Bone marrow (tissue), 2 donors: ENCODE measurements at regions not wholly inside any gene's neighbourhood (a gene's known extent, or its start where the extent isn't known, plus 50 kb on each side); places are given as distances from the start of the nearest gene placed in this dataset.
"Not testable (repeated sequence)": the region's sequence is repeated elsewhere in the genome, so short reads cannot be mapped to it uniquely, and the experiment has no call there.

Experiments used
- DNase-seq, 2 donors: peaks; one replicate each; lab custom pipeline; 2025; lab: John Stamatoyannopoulos, UW

DNA sequence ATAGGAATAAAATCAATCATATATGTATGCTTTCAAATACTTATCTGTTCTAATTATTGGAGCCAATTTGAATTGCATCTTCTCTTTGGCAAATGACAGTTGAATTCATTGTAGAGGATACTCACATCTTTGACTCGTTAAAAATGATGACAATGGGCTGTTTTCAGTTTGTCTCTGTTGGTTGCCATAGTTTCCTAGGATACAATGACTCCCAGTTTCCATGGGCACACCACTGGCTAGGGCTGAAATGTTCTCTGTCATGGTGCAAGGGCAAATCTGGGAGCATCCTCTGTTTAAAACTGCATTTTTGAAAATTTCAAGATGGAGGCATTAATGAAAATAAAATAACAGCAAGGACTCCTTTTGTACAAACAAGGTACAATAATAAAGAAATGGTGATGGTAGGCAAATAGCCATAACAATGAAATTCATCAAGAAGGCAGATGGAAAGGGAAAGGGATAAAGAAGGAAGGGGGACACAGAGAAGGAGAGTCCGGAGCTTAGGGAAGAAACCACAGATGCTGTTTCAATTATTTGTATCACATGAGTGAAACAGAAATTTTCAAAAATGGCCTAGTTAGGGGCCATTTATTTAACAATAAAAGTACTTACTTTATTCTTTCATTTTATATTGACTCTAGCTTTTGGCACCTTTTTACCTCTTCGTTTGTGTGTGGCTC lies 378.8 kb upstream of the SEMA6A start:
- no peak for DNase-seq

GRCh38 chr5:116951219-116951618 lies 376.6 kb upstream of the SEMA6A start:
- DNase-seq = no peak

DNA sequence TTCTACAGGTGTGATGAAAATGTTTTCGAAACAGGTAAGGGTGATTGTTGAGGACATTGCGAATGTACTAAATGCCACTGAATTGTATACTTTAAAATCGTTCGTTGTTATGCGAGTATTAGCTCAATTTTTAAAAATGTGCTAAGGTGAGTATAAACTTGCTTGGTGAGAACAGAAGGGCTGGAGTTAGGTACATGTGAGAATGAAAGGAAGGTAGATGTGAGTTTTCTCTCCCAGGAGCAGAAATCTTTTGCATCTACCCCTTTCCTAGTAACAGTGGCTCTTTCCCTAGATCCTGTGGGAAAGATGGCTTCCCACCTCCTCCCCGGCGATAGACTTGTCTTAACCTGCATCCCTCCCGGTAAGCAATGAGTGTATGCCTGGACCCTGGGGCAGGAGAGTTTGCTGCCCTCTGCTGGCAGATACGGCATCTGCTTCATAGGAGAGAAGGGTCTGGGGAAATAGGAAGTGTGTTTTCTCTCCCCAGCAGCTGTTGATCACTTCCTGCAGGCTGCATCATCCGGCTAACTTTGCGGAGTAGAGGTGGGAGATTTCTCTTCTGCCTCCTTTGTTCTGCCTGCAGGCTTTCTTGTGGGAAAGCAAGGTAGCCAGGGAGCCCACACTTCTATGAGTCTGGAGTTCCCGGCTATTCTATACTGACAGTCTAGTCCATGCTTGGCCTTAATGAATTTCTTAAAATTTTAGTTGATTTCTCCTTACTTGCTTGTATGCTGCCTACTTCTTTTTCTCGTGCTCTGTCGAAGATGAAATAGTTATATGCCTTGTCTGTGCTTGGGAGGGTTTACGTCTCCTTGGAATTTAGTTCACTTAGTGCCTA lies 373.3 kb upstream of the SEMA6A start:
- peak in 1 of 2 donors; percentile 32 for DNase-seq

DNA sequence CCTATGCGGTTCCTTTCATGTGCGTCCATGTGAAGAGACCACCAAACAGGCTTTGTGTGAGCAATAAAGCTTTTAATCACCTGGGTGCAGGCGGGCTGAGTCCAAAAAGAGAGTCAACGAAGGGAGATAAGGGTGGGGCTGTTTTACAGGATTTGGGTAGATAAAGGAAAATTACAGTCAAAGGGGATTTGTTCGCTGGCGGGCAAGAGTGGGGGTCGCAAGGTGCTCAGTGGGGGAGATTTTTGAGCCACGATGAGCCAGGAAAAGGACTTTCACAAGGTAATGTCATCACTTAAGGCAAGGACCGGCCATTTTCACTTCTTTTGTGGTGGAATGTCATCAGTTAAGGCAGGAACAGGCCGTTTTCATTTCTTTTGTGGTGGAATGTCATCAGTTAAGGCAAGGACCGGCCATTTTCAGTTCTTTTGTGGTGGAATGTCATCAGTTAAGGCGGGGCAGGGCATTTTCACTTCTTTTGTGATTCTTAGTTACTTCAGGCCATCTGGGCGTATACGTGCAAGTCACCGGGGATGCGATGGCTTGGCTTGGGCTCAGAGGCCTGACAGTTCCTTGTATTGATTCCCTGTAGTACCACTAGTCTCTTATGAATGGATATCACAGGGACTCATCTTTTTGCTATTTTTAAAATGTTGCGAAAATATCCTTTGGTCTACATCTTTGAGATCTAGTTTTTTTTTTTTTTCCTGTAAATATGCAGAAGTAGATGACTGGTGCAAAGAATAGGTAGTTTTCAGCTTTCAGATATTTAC lies 371.2 kb upstream of the SEMA6A start:
- DNase-seq = not testable (repeated sequence)

GRCh38 chr5:116944183-116944582 lies 369.6 kb upstream of the SEMA6A start:
- DNase-seq = no peak

- no peak for DNase-seq
Measured at GRCh38 chr5:116942622-116943021, 368.0 kb upstream of the SEMA6A start.

- DNase-seq = no peak
Measured at GRCh38 chr5:116939641-116940040, 365.0 kb upstream of the SEMA6A start.

DNA sequence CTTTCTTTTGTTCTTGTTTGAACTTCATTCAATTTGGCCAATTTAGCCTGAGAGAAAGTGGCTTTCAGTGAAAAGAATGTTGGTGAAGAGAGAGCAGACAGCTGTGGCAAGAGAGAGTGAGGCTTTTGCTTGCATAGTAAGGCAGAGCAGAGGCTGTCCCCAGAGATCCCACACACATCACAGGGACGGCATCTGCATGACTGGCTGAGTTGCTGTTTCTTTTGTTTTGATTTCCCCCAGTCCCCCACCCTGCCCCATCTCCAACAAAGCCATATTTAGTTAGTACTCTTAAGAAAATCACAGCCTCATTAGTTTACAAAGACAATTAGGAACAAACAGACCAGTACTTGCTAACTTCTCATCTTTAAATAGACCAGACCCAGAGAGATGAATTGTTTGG lies 363.9 kb upstream of the SEMA6A start:
- no peak for DNase-seq

DNA sequence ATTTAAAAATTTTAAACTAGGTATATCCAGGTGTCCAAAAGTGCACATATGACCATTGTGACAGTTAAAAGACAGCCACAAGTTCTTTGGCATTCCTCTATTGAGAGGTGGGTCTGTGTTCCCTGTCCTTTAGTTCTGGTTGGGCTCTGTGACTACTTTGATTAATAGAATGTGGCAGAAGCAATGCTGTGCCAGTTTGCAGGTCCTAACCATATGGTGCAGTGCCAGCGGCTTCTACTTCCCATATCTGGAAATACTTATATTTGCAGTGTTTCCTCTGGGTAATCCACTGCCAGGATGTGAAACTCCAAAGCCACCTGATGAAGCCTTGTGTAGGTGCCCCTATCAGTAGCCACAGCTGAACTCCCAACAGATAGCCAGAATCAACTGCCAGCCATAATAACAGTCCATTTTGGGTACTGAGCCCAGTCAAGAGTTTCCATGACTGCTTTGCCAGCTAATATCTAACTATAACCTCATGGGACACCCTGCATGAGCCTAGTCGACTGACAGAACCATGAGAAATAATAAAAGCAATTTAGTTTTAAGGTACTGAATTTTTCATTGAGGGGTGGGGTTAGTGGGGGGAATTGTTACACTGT lies 361.0 kb upstream of the SEMA6A start:
- DNase-seq = no peak

DNA sequence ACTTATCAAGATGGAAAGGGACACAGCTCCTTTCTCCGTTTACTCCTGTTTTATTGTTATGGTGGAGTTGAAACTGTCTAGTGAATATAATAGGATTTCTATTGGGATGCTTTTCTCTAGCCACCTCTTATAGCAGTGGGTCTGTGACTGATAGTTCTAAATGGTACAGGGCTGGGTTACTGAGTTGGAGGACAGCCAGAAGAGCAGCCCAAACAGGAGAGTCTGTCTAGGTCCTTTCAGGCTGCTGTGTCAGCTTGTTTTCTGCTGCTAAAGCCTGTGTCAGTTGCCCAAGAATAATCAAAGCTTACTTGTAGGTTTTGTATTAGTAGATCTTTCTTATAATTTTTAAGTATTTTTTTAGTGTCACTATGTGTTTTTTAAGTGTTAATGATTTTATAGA lies 356.0 kb upstream of the SEMA6A start:
- DNase-seq = no peak

GRCh38 chr5:116923344-116923743 lies 348.7 kb upstream of the SEMA6A start:
- no peak for DNase-seq

GRCh38 chr5:116922532-116922931 lies 347.9 kb upstream of the SEMA6A start:
- DNase-seq = no peak

GRCh38 chr5:116914869-116915504 lies 340.4 kb upstream of the SEMA6A start:
- DNase-seq = no peak

DNA sequence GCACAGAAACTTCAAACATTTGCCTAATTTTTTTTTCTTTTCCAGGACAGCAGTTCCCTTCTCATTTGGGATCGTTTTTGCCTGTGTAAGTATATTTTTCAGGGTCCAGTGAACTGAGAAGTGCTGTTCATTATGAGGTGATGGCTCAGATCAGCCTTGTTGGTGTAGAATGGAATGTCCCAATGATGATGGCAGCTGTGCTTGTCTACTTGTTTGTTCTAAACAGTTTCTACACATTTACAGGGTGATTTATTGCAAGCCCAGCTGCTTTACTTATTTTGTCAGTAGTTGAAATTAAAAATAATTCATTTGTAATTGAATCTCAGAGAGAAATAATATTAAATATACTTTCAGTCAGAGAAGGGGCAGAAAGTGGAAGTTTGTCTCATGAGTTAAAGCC lies 337.6 kb upstream of the SEMA6A start:
- DNase-seq = no peak

GRCh38 chr5:116911074-116911473 lies 336.5 kb upstream of the SEMA6A start:
- no peak for DNase-seq

GRCh38 chr5:116908537-116908936 lies 333.9 kb upstream of the SEMA6A start:
- DNase-seq = no peak

DNA sequence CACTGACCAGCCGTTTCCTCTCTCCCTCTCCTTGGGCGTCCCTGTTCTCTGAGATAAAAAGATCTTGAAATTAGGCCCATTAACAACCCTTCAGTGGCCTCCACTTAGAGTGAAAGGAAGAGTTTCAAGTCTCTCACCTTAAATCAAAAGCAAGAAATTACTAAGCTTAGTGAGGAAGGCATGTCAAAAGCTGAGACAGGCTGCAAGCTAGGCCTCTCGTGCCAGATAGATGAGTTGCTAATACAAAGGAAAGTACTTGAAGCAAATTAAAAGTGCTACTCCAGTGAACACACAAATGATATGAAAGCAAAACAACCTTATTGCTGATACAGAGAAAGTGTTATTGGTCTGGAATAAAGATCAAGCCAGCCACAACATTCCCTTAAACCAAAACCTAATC lies 331.3 kb upstream of the SEMA6A start:
- DNase-seq = no peak

GRCh38 chr5:116900793-116901192 lies 326.2 kb upstream of the SEMA6A start:
- DNase-seq = no peak

DNA sequence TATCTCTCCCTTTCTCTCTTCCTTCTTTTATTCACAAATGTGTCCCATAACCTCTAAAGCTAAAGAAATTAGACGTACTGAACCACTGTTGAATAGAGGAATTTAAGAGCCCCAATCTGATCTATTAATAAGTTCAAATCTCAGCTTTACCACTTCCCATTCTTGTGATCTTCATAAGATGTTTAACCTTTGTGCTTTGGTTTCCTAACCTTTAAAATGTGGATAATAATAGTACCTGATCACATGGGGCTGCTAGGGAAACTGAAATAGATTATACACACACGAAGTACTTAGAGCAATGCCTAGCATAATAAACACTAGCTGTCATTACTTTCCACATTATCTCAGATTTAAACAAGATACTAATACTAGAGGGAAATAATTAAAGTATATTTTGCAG lies 324.3 kb upstream of the SEMA6A start:
- no peak for DNase-seq

DNA sequence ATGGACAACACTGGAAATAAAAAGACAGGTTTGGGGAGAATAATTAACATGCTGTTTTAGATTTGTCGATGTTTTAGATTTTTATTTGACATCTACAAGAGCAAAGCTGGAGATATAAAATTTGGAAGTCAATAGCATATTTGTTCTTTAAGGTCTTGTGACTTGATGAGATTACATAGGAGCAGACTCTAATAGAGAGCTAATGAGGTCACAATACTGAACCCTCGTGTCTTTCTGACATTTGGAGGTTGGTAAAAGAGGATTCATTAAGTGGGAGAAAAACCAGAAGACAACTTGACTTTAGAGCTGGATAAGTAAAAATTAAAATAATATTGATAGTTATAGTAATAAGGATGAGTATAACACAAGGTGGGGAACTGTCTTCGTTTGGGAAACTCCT lies 322.7 kb upstream of the SEMA6A start:
- DNase-seq = no peak

GRCh38 chr5:116896001-116896400 lies 321.4 kb upstream of the SEMA6A start:
- DNase-seq = no peak

DNA sequence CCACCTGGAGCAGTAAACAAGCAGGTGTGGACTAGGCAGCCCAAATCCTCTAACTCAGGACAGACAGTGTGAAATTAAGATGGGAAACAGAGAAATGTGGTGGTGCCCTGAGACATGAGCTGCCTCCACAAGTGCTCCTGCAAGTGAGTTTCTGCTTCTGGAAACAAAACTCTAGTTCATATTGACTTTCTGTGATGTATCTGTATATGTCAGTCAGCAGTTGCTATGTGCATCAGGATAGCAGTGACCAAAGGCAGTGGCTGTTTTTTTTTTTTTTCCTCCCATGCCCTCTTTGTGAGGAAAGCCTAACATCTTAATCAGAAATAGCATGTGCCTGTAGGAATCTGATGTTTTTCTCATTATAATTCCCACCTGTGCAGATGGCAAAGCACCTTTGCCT lies 318.4 kb upstream of the SEMA6A start:
- DNase-seq = no peak
